ENCODE measurements at regions not wholly inside any gene's neighbourhood (a gene's known extent, or its start where the extent isn't known, plus 50 kb on each side); places are given as distances from the start of the nearest gene placed in this dataset.

DNA sequence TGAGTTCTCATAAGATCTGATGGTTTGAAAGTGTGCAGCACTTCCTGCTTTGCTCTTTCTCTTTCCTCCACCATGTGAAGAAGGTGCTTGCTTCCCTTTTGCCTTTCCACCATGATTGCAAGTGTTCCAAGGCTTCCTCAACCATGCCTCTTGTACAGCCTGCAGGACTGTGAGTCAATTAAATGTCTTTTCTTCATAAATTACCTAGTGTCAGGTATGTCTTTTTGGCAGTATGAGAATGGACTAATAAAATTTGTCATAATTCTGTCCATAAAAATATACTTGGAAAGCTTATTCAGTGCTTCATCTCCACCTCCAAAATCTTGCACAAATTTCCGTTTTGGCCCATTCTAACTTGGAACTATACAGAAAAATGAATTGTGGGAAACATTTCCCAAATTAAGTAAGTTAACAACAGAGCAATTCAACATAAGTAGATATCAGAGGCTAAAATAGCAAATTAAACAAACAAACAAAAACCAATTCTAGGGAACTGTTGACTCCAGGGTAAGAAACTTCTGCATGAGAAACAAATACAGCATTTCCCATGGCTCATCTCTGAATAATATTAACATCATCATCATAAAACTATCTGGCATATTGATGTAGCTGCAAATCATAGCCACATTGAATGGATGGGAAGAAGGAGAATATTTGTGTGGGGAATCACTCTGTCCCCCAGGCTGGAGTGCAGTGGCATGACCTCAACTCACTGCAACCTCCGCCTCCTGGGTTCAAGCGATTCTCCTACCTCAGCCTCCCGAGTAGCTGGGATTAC is 459.5 kb upstream of the FAR2 start:
- TF ChIP-seq CTCF (IDR thresholded peaks at IDR 0.05): no peak

DNA sequence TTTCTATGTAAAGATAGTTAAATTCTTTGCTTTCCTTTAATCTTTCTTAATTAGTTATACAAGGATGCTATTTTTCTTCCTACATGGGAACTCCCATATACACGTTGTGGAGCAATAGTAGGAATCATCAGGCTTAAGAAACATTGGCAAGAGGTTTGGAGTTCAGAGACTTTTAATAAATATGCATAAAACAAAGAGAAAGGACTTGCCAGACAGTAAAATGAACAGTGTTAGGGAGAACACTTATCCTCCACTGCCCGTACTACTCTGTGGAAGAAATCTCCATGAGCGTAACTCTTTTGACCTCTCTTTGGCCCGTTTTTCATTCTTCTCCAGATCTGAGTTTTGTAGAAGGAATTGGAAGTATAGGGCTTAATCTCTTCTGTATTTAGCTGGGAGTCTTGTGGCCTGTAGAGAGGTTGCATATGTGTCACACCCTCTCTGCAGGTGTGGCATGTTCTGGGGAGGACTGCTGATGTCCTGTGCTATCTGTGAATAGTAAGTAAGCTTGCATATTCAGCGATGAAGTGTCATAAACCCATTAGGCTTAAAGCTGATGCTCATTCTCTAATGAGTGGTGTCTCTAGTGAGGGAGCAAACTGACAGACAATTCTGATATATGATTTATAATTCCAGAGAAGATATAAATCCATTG is 455.4 kb upstream of the FAR2 start:
- no peak for TF ChIP-seq CTCF (IDR thresholded peaks at IDR 0.05)

DNA sequence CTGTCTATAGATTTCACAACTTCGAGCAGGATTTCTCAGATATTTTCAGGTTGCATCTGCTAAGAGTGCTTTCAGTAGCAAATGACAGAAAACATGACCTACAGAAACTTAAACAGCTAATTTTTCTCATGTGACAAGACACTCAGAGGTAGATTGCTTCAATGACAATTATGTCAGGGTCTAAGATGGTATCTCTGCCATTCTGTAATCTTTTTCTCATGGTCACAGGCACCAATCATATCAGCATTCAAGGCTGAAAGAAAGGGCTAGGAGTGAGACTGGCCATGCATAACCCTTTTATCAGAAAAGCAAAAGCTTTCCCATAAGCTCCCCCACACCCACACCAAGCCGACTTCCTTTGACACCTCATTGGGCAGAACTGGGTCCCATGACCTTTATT is 450.5 kb upstream of the FAR2 start:
- no peak for TF ChIP-seq CTCF (IDR thresholded peaks at IDR 0.05)

GRCh38 chr12:28699029-28699428 is 450.0 kb upstream of the FAR2 start:
- no peak for TF ChIP-seq CTCF (IDR thresholded peaks at IDR 0.05)

DNA sequence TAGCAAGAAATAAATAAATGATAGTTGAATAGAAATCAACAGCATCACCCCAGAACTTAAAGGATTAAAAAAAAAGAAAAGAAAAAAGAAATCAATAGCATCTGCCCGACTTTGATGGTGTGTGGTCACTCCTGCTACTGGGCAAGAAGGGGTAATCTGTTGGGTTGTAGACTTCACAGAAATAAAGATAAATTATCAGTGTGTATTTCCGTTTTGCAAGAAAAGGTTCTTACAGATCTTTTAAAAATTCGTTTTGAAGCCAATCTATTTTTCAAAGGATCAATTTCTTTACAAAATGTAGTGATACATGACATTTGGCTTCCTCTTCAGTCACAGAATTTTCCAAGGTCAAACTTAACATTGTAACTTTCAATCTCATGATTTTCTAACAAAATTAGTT is 448.9 kb upstream of the FAR2 start:
- TF ChIP-seq CTCF (IDR thresholded peaks at IDR 0.05): no peak

DNA sequence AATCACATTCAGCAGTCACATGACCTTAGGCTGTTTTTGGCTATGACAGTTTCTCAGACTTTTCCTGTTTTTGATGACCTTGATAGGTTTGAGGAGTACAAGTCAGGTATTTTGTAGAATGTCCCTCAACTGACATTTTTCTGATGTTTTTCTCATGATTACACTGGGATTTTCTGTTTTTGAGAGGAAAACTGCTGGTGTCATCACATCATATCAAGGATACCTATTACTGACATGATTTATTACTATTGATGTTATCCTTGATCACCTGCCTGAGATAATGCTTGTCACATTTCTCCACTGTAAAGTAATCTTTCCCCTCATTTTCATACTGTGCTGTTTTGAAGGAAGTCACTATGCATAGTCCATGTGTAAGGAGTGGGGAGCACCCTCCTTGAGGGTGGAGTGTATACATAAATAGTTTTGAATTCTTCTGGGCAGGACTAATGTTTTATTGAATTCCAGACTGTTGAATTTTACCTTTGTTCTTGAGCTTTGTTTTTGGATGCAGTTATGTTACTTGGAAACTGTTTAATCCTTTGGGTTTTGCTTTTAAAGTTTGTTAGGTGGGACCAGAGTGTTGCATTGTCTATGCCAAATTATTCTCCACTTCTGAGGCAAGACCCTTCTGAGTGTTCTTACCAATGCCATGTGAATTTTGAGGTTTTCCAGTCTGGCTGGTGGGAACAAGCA is 444.5 kb upstream of the FAR2 start:
- TF ChIP-seq CTCF (IDR thresholded peaks at IDR 0.05): no peak

DNA sequence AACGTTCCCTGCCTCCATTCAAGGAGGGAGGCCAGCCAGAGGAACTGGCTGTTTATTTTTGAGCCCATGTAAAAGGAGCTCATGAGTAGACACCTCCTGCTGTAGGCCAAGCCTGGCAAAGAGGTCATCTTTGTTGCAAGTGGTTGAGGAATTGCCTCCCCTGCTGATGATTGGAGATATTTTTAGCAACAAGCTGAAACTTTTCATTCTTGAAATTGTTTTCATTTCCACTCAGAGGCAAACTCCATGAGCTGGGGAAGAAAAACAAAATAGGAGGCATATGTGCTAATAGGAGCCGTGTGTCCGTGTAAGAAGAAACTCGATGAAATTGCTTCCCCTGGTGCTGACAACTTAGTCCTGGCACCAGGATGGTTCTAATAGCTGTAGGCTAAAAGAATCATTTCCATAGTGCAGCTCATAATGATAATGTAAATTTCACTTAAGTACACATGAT is 440.1 kb upstream of the FAR2 start:
- TF ChIP-seq CTCF (IDR thresholded peaks at IDR 0.05): no peak

Data from LNCAP (cell line).